Astrocyte (in vitro differentiated cells and primary cell): ENCODE measurements at regions not wholly inside any gene's neighbourhood (a gene's known extent, or its start where the extent isn't known, plus 50 kb on each side); places are given as distances from the start of the nearest gene placed in this dataset.

Source experiments
- DNase-seq: peaks from one replicate; pipeline ENCODE4 v3.0.0-alpha.2; 2010; ENCODE audit warnings: low read depth
- FAIRE-seq: peaks from 2 replicates; lab custom pipeline; 2011; peaks lifted over from hg19 to GRCh38; lab: Jason Lieb, UNC
- H2AFZ ChIP-seq: 2 replicates; pipeline ENCODE4 v1.6.0; 2012; ENCODE audit warnings: low read depth, low read length, inconsistent platforms
- H3K27ac ChIP-seq: 2 replicates; pipeline ENCODE4 v1.5.1; 2011; ENCODE audit warnings: low read depth, low read length, inconsistent platforms
- H3K27me3 ChIP-seq: 2 replicates; pipeline ENCODE4 v1.6.0; 2011; ENCODE audit warnings: low read length, inconsistent platforms; ENCODE audit not compliant: insufficient read depth
- H3K36me3 ChIP-seq: 2 replicates; pipeline ENCODE4 v1.5.1; 2011; ENCODE audit warnings: low read length, inconsistent platforms; ENCODE audit not compliant: insufficient read depth
- H3K4me1 ChIP-seq: 2 replicates; pipeline ENCODE4 v1.5.1; 2011; ENCODE audit warnings: low read length, inconsistent platforms; ENCODE audit not compliant: insufficient read depth
- H3K4me2 ChIP-seq: 2 replicates; pipeline ENCODE4 v1.6.0; 2012; ENCODE audit warnings: low read length, inconsistent platforms
- H3K4me3 ChIP-seq: 2 replicates; pipeline ENCODE4 v1.5.1; 2011; ENCODE audit warnings: low read depth, mild to moderate bottlenecking, low read length, inconsistent platforms; ENCODE audit not compliant: insufficient read depth
- H3K79me2 ChIP-seq: 2 replicates; pipeline ENCODE4 v1.6.0; 2012; ENCODE audit warnings: mild to moderate bottlenecking, low read length, inconsistent platforms; ENCODE audit not compliant: insufficient read depth
- H3K9ac ChIP-seq: 2 replicates; pipeline ENCODE4 v1.6.0; 2012; ENCODE audit warnings: mild to moderate bottlenecking, low read length, inconsistent platforms
- H3K9me3 ChIP-seq: 2 replicates; pipeline ENCODE4 v1.5.1; 2012; ENCODE audit warnings: low read depth, mild to moderate bottlenecking, low read length, inconsistent platforms; ENCODE audit not compliant: insufficient read depth
- H4K20me1 ChIP-seq: 2 replicates; pipeline ENCODE4 v1.6.0; 2012; ENCODE audit warnings: low read length, inconsistent platforms; ENCODE audit not compliant: insufficient read depth
- H3K27ac Mint-ChIP-seq: one replicate; pipeline ENCODE4 v1.8.0; 2021; ENCODE audit warnings: mild to moderate bottlenecking, mixed read lengths; ENCODE audit not compliant: unreplicated experiment
- H3K27me3 Mint-ChIP-seq: one replicate; pipeline ENCODE4 v1.8.0; 2021; ENCODE audit warnings: low read depth, mixed read lengths; ENCODE audit not compliant: unreplicated experiment
- H3K36me3 Mint-ChIP-seq: one replicate; pipeline ENCODE4 v1.8.0; 2021; ENCODE audit warnings: low read depth, mixed read lengths; ENCODE audit not compliant: unreplicated experiment
- H3K4me1 Mint-ChIP-seq: one replicate; pipeline ENCODE4 v1.8.0; 2021; ENCODE audit warnings: low read depth, mixed read lengths; ENCODE audit not compliant: unreplicated experiment
- H3K4me3 Mint-ChIP-seq: one replicate; pipeline ENCODE4 v1.8.0; 2021; ENCODE audit warnings: mild to moderate bottlenecking, moderate library complexity, mixed read lengths; ENCODE audit not compliant: unreplicated experiment
- H3K9me3 Mint-ChIP-seq: one replicate; pipeline ENCODE4 v1.8.0; 2021; ENCODE audit warnings: mild to moderate bottlenecking, mixed read lengths; ENCODE audit not compliant: unreplicated experiment
- EZH2 ChIP-seq: IDR thresholded peaks from 2 replicates; pipeline ENCODE4 v1.6.1; 2012; ENCODE audit warnings: mild to moderate bottlenecking, low read length, inconsistent platforms; ENCODE audit not compliant: insufficient read depth
- TF ChIP-seq, protein P1 (sequence below): IDR thresholded peaks from 2 replicates; pipeline ENCODE4 v1.5.1; 2011; ENCODE audit warnings: low read depth, mild to moderate bottlenecking, inconsistent platforms, low read length, moderate library complexity; ENCODE audit not compliant: insufficient read depth

DNA sequence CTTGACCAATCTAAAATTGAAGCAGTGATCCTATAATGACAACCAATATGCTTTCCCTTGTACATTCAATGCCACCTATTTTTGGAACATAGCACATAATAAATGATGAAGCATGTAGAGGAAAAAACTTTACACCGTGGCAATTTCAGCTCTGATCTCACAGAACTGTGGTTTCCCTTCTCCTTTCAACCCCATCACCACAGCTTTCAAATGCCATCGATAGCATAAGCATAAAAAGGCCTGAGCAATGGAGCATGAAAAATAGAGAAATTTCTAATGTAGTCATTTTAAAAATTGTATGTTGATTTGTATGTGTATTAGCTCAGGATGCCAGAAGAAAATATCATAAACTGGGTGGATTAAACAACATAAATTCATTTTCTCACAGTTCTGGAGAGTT is 406.0 kb upstream of the TMCO5A start:
- Histone ChIP-seq H3K79me2 (no peaks in the 10 kb centered on the region), H4K20me1 (no peaks in the 10 kb centered on the region), H3K9ac (no peak overlapping the region), H3K27me3 (no peaks in the 10 kb centered on the region), H3K9me3 (no peaks in the 10 kb centered on the region), H3K36me3 (no peaks in the 10 kb centered on the region), H3K4me2 (no peak overlapping the region), H3K4me3 (no peak overlapping the region), H3K27ac (no peak overlapping the region), H3K4me1 (no peaks in the 10 kb centered on the region), H2AFZ (no peak overlapping the region)
- Mint-ChIP-seq H3K9me3 (no peaks in the 10 kb centered on the region), H3K36me3 (no peaks in the 10 kb centered on the region), H3K27ac (no peak overlapping the region), H3K4me1 (no peaks in the 10 kb centered on the region), H3K4me3 (no peak overlapping the region), H3K27me3 (peaks cover 2% of the 10 kb centered on the region)
- FAIRE-seq: no peak
- TF ChIP-seq, protein P1, sequence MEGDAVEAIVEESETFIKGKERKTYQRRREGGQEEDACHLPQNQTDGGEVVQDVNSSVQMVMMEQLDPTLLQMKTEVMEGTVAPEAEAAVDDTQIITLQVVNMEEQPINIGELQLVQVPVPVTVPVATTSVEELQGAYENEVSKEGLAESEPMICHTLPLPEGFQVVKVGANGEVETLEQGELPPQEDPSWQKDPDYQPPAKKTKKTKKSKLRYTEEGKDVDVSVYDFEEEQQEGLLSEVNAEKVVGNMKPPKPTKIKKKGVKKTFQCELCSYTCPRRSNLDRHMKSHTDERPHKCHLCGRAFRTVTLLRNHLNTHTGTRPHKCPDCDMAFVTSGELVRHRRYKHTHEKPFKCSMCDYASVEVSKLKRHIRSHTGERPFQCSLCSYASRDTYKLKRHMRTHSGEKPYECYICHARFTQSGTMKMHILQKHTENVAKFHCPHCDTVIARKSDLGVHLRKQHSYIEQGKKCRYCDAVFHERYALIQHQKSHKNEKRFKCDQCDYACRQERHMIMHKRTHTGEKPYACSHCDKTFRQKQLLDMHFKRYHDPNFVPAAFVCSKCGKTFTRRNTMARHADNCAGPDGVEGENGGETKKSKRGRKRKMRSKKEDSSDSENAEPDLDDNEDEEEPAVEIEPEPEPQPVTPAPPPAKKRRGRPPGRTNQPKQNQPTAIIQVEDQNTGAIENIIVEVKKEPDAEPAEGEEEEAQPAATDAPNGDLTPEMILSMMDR: no peak
- no peak for TF ChIP-seq EZH2
- no peak for DNase-seq

DNA sequence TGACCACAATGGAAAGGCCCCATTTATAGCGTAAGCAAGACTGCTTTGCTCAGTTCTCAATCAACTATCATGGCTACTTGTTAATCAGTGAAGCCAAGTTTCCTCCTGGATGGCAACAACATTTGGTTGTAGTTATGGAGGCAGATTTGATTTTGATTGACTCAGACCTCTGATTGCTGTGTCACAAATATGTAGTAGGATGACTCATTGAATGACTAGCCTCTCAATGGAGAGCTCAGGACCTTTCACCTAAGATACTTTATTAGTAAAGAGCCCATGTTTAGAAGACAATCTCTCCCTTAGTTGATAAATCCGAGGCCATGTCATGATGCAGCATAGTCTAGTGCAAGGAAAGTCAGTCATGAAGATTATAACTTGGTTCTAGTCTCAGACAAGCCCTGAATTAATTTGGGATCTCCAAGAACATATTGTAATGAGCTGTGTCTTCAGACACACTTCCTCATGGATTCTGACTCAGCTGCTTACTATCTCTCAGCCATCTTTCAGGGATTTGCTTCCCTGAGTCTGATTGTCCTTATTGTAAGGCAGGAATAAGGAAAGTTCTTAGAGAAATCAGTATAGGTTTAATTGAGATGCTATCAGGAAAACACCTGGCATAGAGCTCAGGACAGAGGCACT is 397.4 kb upstream of the TMCO5A start:
- H3K4me3 Mint-ChIP-seq: no peak overlapping the region
- DNase-seq: no peak
- TF ChIP-seq, protein P1: no peak
- no peak for TF ChIP-seq EZH2

DNA sequence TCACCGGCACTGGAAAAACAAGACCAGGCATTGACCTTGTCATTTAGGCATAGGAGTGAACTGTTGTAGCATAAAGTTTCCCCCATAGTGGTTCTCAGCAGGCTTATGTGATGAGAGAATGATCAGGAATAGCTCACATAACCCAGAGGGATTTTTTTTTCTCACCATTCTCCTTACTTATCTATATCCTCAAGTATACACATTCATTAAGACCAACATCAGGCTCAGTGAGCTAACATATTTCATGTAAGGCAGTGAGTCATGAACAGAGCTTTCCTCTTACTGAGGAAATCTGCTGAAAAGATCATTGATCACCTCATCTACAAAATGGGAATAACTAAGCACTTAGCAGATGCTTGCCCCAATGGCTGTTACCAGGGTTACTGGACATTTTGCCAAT is 396.6 kb upstream of the TMCO5A start:
- H3K27ac ChIP-seq: no peak overlapping the region

More for the DNA sequence above, 397.4 kb upstream of the TMCO5A start:
- Histone ChIP-seq H3K79me2 (no peaks in the 10 kb centered on the region), H3K9me3 (no peaks in the 10 kb centered on the region), H3K27ac (no peak overlapping the region), H4K20me1 (no peaks in the 10 kb centered on the region), H3K9ac (no peak overlapping the region), H3K4me1 (no peaks in the 10 kb centered on the region), H2AFZ (peak overlapping the region; percentile 24), H3K27me3 (no peaks in the 10 kb centered on the region), H3K4me2 (no peak overlapping the region), H3K4me3 (no peak overlapping the region), H3K36me3 (no peaks in the 10 kb centered on the region)
- Mint-ChIP-seq H3K36me3 (no peaks in the 10 kb centered on the region), H3K27ac (peak overlapping the region; percentile 77), H3K27me3 (no peaks in the 10 kb centered on the region), H3K9me3 (peaks cover 7% of the 10 kb centered on the region), H3K4me1 (peaks cover 7% of the 10 kb centered on the region)
- no peak for FAIRE-seq

More for the DNA sequence above, 396.6 kb upstream of the TMCO5A start:
- DNase-seq: no peak
- Histone ChIP-seq H4K20me1 (no peaks in the 10 kb centered on the region), H3K4me1 (no peaks in the 10 kb centered on the region), H3K4me2 (no peak overlapping the region), H3K36me3 (no peaks in the 10 kb centered on the region), H3K4me3 (no peak overlapping the region), H3K79me2 (no peaks in the 10 kb centered on the region), H3K9me3 (no peaks in the 10 kb centered on the region), H3K9ac (no peak overlapping the region), H3K27me3 (no peaks in the 10 kb centered on the region), H2AFZ (no peak overlapping the region)
- Mint-ChIP-seq H3K36me3 (no peaks in the 10 kb centered on the region), H3K27ac (peak overlapping the region; percentile 77), H3K27me3 (no peaks in the 10 kb centered on the region), H3K4me3 (no peak overlapping the region), H3K9me3 (peaks cover 7% of the 10 kb centered on the region), H3K4me1 (peaks cover 7% of the 10 kb centered on the region)
- no peak for FAIRE-seq
- TF ChIP-seq, protein P1: no peak
- TF ChIP-seq EZH2: no peak
